Mucosa of descending colon (tissue), 3 donors: ENCODE measurements at regions not wholly inside any gene's neighbourhood (a gene's known extent, or its start where the extent isn't known, plus 50 kb on each side); places are given as distances from the start of the nearest gene placed in this dataset.

ENCODE experiments used
- ATAC-seq: fragments of 200-7000 bp; cut with Tn5 transposase; one replicate; pipeline ENCODE4 v1.9.1; 2020; ENCODE audit warnings: mild to moderate bottlenecking, moderate library complexity
- DNase-seq, 3 donors: peaks; one replicate each; pipeline ENCODE4 v3.0.0-alpha.2; 2020
- H3K36me3 ChIP-seq: fragments of 200-600 bp; one replicate; pipeline ENCODE4 v1.8.0; 2021; ENCODE audit warnings: low read depth, mild to moderate bottlenecking
- H3K4me1 ChIP-seq: fragments of 200-600 bp; one replicate; pipeline ENCODE4 v1.8.0; 2021; ENCODE audit warnings: low read depth, mild to moderate bottlenecking
- H3K4me3 ChIP-seq: fragments of 200-600 bp; one replicate; pipeline ENCODE4 v1.8.0; 2021; ENCODE audit warnings: mild to moderate bottlenecking
- H3K9me3 ChIP-seq: fragments of 200-600 bp; one replicate; pipeline ENCODE4 v1.8.0; 2021; ENCODE audit warnings: mild to moderate bottlenecking
- intact Hi-C, 2 donors: fragments of 100-400 bp; cut with DNase I in 1 of 2; cut with micrococcal nuclease in 1 of 2; formaldehyde crosslinking; loops; one replicate each; pipeline versions ENCODE4 v1.11.0 to v1.11.1; 2022; cut with DNase I, micrococcal nuclease
- TF ChIP-seq, protein P1 (sequence below): fragments of 200-600 bp; IDR thresholded peaks from one replicate; pipeline ENCODE4 v1.8.0; 2022; ENCODE audit warnings: antibody characterized with exemption, mild to moderate bottlenecking
- donor health status: DM: no; HTN: no; CAD: no; lungs with moderate emphysema.
- donor health status: DM: no; HTN: no; CAD: no.
- donor health status: DM: no; HTN: yes; CAD: no.

DNA sequence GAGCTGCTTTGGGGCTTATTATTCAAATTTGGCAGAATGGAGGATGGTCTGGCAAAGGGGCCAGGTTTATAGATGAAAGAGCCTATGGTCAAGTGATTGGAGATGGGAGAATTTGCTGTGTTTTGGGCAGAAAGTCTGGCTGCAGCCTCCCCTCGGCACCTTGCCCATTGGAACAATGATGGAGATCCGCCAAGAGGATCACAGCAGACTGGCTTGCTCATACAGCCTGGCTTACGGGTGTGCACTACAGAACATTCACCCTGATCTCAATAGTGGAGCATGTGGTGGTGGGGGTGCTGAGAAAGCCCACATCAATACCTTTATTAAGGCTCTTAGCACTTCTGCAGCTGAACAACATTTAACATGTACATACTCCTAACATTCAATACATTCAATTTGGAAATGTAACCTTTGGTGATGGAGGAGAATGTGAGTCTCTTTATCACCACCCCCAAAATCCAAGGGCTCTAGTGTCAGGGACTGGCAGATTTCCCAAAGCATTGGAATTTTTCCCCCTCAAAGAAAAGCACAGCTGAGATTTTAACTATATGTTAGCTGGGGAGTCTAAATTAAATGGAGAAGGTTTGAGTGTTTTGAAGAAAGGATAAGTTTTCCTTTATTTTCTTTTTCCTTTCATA lies 118.4 kb upstream of the TMC3 start:
- H3K9me3 ChIP-seq = no peaks in the 10 kb centered on the region
- DNase-seq (no peak), ATAC-seq (no peak)
- H3K4me3 ChIP-seq = no peak overlapping the region
- TF ChIP-seq, protein P1, sequence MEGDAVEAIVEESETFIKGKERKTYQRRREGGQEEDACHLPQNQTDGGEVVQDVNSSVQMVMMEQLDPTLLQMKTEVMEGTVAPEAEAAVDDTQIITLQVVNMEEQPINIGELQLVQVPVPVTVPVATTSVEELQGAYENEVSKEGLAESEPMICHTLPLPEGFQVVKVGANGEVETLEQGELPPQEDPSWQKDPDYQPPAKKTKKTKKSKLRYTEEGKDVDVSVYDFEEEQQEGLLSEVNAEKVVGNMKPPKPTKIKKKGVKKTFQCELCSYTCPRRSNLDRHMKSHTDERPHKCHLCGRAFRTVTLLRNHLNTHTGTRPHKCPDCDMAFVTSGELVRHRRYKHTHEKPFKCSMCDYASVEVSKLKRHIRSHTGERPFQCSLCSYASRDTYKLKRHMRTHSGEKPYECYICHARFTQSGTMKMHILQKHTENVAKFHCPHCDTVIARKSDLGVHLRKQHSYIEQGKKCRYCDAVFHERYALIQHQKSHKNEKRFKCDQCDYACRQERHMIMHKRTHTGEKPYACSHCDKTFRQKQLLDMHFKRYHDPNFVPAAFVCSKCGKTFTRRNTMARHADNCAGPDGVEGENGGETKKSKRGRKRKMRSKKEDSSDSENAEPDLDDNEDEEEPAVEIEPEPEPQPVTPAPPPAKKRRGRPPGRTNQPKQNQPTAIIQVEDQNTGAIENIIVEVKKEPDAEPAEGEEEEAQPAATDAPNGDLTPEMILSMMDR = no peak
- H3K36me3 ChIP-seq = no peaks in the 10 kb centered on the region
- no peaks in the 10 kb centered on the region for H3K4me1 ChIP-seq
- intact Hi-C loops = no loop called here

DNA sequence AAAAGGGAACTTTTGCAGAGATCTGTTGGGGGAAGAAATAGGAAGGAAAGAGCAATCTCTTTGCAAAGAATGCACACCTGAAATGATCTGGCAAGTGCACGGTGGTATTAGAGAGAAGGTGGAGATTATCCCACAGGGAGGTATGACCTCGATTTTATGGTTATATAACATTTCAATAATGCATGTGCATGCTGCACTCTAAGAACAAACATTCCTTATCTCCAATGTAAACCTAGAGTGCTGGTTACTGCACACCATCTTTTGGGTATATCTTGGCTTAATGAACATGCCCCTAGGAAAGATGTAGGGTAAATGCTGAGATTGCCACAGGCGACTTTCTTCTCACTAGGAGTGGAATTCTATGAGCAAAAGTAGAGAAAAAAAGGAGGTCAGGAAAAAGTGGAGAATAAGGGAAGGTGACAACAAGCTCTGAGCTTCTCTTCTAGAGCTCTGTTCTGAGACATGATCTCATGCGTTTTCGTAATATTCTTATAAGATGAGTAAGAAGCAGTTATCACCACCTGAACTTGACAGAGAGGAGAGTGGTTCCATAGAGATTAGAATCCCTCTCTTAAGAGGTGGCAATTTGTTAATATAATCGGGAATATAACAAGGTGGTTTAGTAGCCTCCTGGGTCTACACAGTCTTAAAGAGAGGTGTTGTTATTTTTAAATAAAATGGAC lies 117.5 kb upstream of the TMC3 start:
- Histone ChIP-seq H3K9me3 (no peaks in the 10 kb centered on the region), H3K4me3 (no peak overlapping the region), H3K4me1 (no peaks in the 10 kb centered on the region), H3K36me3 (no peaks in the 10 kb centered on the region)
- ATAC-seq (no peak), DNase-seq (no peak)
- TF ChIP-seq, protein P1 = no peak
- intact Hi-C loops = no loop called here

DNA sequence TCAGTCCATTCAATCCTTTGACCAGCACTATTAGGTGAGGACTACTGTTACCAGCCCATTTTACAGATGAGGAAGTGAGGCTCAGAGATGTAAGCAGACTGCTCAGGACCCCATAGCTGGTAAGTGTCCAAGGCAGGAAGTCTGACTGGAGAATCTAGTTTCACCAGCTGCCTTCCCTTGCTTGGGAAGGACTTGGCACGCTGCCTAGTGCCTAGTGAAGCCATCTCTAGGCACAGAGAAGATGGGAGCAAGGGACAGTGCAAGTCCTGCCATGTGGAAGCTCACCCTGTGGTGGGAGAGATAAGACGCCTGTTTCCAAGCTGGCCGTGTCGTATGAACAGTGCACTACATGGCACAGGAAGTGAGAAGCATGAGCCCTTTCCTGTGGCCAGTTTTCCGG lies 111.8 kb upstream of the TMC3 start:
- TF ChIP-seq, protein P1 = no peak
- no peak for ATAC-seq
- no peak for DNase-seq
- Histone ChIP-seq H3K9me3 (no peaks in the 10 kb centered on the region), H3K4me3 (no peak overlapping the region), H3K4me1 (no peaks in the 10 kb centered on the region), H3K36me3 (no peaks in the 10 kb centered on the region)
- intact Hi-C loops = no loop called here

DNA sequence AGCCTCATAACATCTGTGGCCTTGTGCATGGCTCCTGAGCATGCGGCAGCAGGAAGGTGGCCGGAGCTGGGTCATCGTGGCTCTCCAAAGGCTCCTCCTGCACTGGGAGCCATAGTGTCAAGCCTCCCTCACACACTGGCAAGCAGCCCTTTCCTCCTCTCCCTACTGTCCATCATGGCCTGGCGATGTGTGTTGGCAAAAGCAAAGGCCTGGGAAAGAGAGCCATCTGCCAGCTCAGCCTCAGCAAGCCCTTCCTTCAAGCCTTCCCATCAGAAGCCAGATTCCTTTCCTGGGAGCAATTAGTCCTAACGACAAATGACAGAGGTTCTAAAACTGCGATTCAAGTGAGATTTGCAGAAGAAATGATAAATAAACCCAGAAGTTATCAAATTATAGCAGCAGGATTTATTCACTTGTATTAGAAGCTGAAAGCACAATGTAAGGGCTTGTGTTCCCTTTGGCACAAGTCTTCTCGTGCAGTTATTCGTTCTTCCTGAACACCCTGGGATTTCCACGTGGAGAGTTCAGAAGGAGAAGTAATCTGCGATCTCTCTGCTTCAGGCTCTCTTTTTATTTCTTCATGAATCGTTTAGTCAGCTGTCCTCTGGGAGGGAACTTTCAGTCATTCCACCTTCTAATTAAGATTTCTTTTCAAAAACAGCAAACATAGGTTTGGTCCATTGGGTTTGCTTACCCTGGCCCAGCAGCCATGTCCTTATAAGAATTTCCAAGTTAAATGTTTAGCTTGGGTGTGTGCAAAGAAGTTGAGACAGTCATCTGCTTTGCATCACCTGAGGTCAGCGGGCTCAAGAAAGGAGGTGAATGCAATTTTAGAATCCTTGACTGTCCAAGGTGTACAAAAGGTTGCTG lies 110.3 kb upstream of the TMC3 start:
- H3K4me1 ChIP-seq = no peaks in the 10 kb centered on the region
- H3K4me3 ChIP-seq = no peak overlapping the region
- ATAC-seq (no peak), DNase-seq (no peak)
- H3K36me3 ChIP-seq = no peaks in the 10 kb centered on the region
- no peaks in the 10 kb centered on the region for H3K9me3 ChIP-seq
- intact Hi-C loops = no loop called here
- TF ChIP-seq, protein P1 = no peak

DNA sequence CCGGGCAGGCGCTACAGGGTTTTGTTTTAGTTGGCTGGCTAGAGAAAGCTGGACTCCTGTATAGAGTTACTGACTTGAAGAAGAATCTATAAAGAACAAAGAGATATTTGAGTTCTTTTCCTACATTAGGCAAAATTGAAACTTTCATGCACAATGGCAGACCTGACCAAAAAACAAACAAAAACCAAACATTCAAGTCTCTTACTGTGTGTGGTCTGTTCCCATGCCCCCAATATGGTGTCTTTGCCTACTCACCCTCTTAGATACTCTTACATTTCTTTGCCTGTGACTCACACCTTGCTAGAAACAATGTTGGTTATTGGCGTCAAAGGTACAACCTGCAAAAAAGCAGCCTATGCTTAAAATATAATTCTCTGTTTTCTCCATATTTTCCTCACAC lies 109.5 kb upstream of the TMC3 start:
- TF ChIP-seq, protein P1 = no peak

More for the DNA sequence above, 109.5 kb upstream of the TMC3 start:
- Histone ChIP-seq H3K9me3 (no peaks in the 10 kb centered on the region), H3K36me3 (no peaks in the 10 kb centered on the region), H3K4me1 (no peaks in the 10 kb centered on the region), H3K4me3 (no peak overlapping the region)
- intact Hi-C loops = no loop called here
- DNase-seq (no peak), ATAC-seq (no peak)
